ENCODE measurements at regions not wholly inside any gene's neighbourhood (a gene's known extent, or its start where the extent isn't known, plus 50 kb on each side); places are given as distances from the start of the nearest gene placed in this dataset.

DNA sequence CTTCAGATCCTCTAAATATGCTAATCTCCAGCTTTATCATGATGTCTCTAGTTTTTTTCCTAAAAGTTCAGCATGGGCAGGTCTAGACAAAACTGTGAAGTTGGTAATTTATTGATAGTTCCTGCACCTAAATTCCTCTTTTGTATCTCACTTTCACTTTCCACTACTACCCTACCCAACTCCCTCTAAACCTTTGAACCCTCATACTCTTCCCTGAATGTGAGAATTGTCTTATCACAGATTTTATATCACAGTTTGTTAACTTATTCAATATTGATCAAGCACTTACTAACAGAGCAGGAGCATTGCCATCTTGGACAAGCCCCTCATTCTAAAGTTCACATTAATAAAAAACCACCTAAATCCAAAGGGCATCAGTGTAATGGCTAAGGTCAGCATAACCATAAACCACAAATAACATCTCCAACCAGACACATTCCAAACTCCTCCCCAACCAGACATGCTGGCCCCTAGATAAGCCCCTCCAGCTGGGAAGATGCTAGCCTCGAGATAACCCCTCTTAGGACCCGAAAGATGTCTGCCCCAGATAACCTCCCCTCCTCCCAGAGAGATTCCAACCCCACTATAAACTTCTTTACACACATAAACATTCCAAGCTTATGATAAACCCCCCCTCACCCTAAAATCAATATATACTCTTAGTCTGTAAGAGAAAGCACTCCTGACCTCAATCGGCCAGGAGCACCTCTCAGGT lies 78.7 kb downstream of the FSCB start:
- H3K27me3 ChIP-seq (ENCODE audit: insufficient read depth, low read depth): no peaks in the 10 kb centered on the region
- no peak overlapping the region for H3K27ac ChIP-seq
- H3K36me3 ChIP-seq (ENCODE audit: insufficient read depth): no peaks in the 10 kb centered on the region
- no peak overlapping the region for H2AFZ ChIP-seq (ENCODE audit: low read depth)
- TF ChIP-seq, protein P1, sequence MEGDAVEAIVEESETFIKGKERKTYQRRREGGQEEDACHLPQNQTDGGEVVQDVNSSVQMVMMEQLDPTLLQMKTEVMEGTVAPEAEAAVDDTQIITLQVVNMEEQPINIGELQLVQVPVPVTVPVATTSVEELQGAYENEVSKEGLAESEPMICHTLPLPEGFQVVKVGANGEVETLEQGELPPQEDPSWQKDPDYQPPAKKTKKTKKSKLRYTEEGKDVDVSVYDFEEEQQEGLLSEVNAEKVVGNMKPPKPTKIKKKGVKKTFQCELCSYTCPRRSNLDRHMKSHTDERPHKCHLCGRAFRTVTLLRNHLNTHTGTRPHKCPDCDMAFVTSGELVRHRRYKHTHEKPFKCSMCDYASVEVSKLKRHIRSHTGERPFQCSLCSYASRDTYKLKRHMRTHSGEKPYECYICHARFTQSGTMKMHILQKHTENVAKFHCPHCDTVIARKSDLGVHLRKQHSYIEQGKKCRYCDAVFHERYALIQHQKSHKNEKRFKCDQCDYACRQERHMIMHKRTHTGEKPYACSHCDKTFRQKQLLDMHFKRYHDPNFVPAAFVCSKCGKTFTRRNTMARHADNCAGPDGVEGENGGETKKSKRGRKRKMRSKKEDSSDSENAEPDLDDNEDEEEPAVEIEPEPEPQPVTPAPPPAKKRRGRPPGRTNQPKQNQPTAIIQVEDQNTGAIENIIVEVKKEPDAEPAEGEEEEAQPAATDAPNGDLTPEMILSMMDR (conservative IDR thresholded peaks at IDR 0.05; ENCODE audit: low read depth, low read length): no peak
- H3K4me2 ChIP-seq: no peak overlapping the region
- H3K79me2 ChIP-seq (ENCODE audit: insufficient read depth, low read depth): no peaks in the 10 kb centered on the region
- no peak overlapping the region for H3K4me3 ChIP-seq (IDR thresholded peaks at IDR 0.05; ENCODE audit: insufficient read depth, low read depth, low read length)
- H3K9ac ChIP-seq: no peak overlapping the region
- no peaks in the 10 kb centered on the region for H4K20me1 ChIP-seq (ENCODE audit: insufficient read depth)
- H3K4me1 ChIP-seq (ENCODE audit: low read depth, poor library complexity, severe bottlenecking): no peaks in the 10 kb centered on the region

DNA sequence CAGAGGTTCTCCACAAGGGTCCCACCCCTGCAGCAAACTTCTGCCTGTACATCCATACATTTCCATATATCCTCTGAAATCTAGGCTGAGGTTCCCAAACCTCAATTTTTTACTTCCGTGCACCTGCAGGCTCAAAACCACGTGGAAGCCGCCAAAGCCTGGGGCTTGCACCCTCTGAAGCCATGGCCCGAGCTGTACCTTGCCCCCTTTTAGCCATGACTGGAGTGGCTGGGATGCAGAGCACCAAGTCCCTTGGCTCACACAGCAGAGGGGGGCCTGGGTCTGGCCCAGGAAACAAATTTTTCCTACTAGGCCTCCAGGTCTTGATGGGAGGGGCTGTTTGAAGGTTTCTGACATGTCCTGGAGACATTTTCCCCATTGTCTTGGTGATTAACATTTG lies 84.4 kb downstream of the FSCB start:
- Histone ChIP-seq H3K4me2 (no peak overlapping the region), H3K9ac (no peak overlapping the region), H3K4me3 (IDR thresholded peaks at IDR 0.05; ENCODE audit: insufficient read depth, low read depth, low read length) (no peak overlapping the region), H3K36me3 (ENCODE audit: insufficient read depth) (no peaks in the 10 kb centered on the region), H4K20me1 (ENCODE audit: insufficient read depth) (no peaks in the 10 kb centered on the region), H3K79me2 (ENCODE audit: insufficient read depth, low read depth) (no peaks in the 10 kb centered on the region), H3K27me3 (ENCODE audit: insufficient read depth, low read depth) (no peaks in the 10 kb centered on the region), H2AFZ (ENCODE audit: low read depth) (no peak overlapping the region), H3K27ac (no peak overlapping the region), H3K4me1 (ENCODE audit: low read depth, poor library complexity, severe bottlenecking) (no peaks in the 10 kb centered on the region)
- TF ChIP-seq, protein P1 (conservative IDR thresholded peaks at IDR 0.05; ENCODE audit: low read depth, low read length): no peak

DNA sequence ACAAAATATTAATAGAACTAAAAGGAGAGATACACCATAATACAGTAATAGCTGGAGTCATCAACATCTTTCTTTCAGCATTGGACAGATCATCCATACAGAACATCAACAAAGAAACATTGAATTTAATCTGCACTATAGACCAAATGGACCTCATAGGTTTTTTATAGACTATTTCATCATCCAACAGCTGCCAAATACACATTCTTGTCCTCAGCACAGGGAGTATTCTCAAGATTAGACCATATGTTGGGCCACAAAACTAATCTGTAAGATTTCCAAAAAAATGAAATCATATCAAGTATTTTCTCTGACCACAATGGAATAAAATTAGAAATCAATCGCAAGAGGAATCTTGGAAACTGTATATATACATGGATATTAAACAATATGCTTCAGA lies 86.9 kb downstream of the FSCB start:
- Histone ChIP-seq H3K4me2 (no peak overlapping the region), H3K4me3 (IDR thresholded peaks at IDR 0.05; ENCODE audit: insufficient read depth, low read depth, low read length) (no peak overlapping the region), H3K9ac (no peak overlapping the region), H3K36me3 (ENCODE audit: insufficient read depth) (no peaks in the 10 kb centered on the region), H3K79me2 (ENCODE audit: insufficient read depth, low read depth) (no peaks in the 10 kb centered on the region), H3K27me3 (ENCODE audit: insufficient read depth, low read depth) (no peaks in the 10 kb centered on the region), H2AFZ (ENCODE audit: low read depth) (no peak overlapping the region), H4K20me1 (ENCODE audit: insufficient read depth) (no peaks in the 10 kb centered on the region), H3K27ac (no peak overlapping the region), H3K4me1 (ENCODE audit: low read depth, poor library complexity, severe bottlenecking) (no peaks in the 10 kb centered on the region)
- TF ChIP-seq, protein P1 (conservative IDR thresholded peaks at IDR 0.05; ENCODE audit: low read depth, low read length): no peak

DNA sequence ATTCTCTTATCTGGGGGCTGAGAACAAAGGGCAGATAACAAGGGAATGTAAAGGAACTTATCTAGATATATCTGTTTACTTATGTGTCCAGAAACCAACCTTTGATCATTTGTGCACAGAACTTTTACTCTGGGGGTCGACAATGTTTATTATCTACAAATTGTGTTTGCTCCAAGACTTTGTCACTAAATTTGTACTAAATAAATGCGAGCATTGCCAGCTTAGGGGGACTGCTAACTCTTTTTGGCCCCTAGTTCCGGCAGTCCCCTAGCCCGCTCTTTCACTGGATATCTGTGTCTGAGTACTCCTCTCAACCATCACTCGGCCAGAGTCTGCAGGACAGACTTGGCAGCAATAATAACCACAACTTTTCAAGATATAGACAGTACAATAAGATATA lies 88.2 kb downstream of the FSCB start:
- H3K4me3 ChIP-seq (IDR thresholded peaks at IDR 0.05; ENCODE audit: insufficient read depth, low read depth, low read length): no peak overlapping the region
- H3K4me2 ChIP-seq: no peak overlapping the region
- no peaks in the 10 kb centered on the region for H3K79me2 ChIP-seq (ENCODE audit: insufficient read depth, low read depth)
- no peaks in the 10 kb centered on the region for H3K36me3 ChIP-seq (ENCODE audit: insufficient read depth)
- no peak overlapping the region for H3K9ac ChIP-seq
- H4K20me1 ChIP-seq (ENCODE audit: insufficient read depth): no peaks in the 10 kb centered on the region
- no peak overlapping the region for H3K27ac ChIP-seq
- no peak overlapping the region for H2AFZ ChIP-seq (ENCODE audit: low read depth)
- no peaks in the 10 kb centered on the region for H3K4me1 ChIP-seq (ENCODE audit: low read depth, poor library complexity, severe bottlenecking)
- TF ChIP-seq, protein P1 (conservative IDR thresholded peaks at IDR 0.05; ENCODE audit: low read depth, low read length): no peak
- H3K27me3 ChIP-seq (ENCODE audit: insufficient read depth, low read depth): no peaks in the 10 kb centered on the region

All from KMS-11 (cell line).